Fibroblast of the conjunctiva (primary cell): ENCODE measurements at regions not wholly inside any gene's neighbourhood (a gene's known extent, or its start where the extent isn't known, plus 50 kb on each side); places are given as distances from the start of the nearest gene placed in this dataset.

Experiments
- DNase-seq: peaks from one replicate; pipeline ENCODE4 v3.0.0-alpha.2; 2010; ENCODE audit warnings: low read depth

- DNase-seq: no peak
These were observed 383.0 kb upstream of the EEF2KMT start for GRCh38 chr16:5480431-5481195.

GRCh38 chr16:5479926-5480325 lies 382.3 kb upstream of the EEF2KMT start:
- no peak for DNase-seq

DNA sequence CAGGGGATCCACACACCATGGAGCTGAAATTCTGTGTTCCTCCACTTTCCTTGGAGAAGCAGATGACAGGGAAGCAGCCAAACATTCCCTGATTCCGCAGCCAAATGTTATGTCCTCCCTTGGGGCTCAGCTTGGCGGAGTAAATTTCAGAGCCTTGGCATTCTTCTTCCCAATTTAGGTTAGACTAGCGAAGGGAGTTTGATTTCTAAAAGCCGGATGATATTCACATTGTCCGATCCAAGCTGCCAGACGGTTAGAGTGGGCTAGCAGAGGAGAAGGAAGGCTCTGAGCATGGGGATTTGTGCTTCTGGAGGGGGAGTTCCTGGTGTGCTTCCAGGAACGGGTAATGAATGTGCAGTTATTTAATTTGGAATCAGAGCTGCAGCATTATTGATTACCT lies 380.4 kb upstream of the EEF2KMT start:
- DNase-seq: no peak

DNA sequence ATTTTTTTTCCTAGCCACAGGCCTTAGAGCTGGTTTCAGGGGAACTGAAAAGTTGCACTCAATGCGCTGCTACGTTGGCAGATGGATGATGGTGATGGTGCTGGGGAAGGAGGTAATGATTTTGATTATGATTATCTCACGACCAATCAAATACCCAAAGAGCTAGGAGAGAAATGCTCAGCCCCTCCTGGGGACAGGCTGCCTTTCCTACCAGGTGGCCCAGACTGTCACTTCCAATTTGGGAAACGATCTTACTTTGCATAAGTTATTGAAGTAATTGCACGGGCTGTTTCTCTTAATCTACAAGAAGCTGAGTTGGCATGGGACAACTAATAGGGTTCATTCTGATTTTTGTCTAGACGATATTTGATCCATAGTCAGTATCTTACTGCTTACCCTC lies 379.7 kb upstream of the EEF2KMT start:
- DNase-seq: no peak

GRCh38 chr16:5472552-5472951 lies 375.0 kb upstream of the EEF2KMT start:
- no peak for DNase-seq

GRCh38 chr16:5468488-5468887 lies 370.9 kb upstream of the EEF2KMT start:
- DNase-seq: no peak

GRCh38 chr16:5467552-5467951 lies 370.0 kb upstream of the EEF2KMT start:
- no peak for DNase-seq

DNA sequence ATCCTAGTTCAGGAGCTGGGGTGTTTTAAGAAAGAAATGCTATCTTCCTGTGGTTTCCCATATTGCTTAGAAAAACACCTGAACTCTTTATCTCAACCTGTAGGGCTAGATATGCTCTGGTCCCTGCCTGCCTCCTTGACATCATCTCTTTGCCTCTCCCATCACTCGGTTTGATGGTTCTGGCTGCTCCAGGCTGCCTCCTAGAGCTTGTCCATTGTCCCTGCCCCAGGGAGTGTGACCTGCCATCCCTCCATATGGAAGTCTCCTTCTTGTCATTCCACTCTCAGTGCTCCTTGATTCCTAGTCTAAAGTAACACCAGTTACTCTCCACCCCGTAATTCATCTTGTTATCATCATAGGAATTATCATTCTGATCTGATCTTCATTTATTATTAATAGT lies 369.0 kb upstream of the EEF2KMT start:
- DNase-seq: no peak

DNA sequence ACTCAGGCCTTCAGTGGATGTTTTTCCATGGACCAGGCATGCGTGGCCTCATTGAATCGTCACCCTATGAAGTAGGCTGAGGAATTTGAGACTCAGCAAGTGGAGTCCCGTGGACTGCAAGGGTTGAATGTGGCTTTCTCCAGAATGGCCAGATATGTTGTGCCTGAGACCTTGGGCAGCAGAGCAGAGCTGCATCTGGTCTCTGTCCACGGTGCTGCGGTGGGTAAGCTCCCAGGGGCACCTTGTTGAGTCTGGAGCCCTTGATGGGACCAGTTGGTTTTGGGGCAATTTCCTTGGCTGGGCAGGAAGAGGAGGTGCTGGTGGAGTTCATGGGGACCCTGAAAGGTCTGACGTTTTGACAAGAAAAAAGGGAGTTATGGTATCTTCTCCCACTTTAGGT lies 368.1 kb upstream of the EEF2KMT start:
- DNase-seq: no peak

DNA sequence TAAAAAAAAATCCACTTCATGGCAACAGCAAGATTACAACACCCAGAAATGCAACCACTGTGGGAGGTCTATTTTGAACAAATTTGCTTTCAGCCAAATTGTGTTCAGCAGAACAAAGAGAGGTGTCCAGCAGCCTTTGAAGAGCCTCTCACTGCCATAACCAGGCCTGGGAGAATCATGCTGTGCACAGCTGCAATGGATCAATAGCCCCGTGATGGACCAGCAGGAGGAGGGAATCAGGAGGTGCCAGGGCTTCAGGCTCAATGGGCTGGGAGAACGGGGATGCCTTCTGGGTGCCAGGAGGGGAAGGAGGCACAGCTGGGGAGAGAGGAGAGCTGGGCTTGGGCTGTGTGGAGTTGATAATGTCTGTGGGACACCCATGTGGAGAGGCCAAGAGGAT lies 366.2 kb upstream of the EEF2KMT start:
- no peak for DNase-seq

DNA sequence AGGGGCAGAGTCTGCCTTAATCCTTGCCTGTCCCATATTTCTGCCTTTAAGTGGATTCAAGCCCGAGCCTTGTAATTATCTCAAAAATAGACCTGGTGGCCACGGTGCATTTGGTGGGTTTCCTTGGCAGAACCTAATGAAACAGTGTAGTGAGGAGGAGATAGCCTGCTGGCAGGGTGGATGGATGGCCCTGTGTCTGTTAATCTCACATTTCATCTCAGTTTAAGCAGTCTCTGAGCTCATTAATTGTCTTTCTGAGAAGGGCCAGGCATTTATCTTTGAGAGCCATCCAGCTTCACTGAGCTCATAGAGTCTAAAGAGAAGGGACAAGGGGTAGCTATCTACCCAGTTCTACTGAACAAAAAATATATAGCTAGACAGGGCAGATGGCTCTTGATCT lies 364.0 kb upstream of the EEF2KMT start:
- DNase-seq: no peak

- no peak for DNase-seq
These were observed 363.5 kb upstream of the EEF2KMT start for GRCh38 chr16:5461141-5461540.

DNA sequence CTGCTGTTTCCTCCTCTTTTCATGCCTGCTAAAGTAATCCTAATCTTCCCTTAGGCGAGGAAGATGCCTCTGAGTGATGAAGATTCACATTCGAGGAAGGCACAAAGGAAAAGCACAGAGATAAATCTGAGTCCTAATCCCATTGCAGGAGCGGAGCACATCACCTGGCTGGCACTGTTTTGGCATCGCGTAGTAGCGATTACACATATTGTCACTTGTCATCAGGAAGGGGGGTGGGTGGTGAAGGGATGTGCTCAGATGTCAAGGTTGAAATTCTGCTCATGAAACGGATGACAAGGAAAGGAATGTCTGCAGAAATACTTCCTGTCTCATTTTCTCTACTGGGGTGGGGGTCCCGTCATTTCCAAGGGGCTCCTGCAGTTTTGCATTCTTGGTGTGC lies 363.1 kb upstream of the EEF2KMT start:
- no peak for DNase-seq

- no peak for DNase-seq
These were observed 362.3 kb upstream of the EEF2KMT start for GRCh38 chr16:5459863-5460262.

DNA sequence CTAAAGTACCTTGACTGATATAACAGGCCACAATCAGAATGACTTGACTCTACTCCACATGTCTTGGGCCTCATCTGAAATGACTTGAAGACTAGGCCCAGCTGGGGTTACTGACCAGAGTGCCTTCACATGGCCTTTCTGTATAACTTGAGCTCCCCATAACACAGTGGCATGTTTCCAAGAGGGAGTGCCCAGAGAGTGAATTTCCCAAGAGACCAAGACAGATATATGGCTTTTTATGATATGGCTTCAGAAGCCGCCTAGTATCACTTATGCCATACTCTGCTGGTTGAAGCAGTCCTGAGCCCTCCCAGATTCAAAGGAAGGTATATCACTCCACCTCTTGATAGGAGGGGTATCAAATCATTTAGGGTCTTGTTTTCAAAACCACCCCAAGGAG lies 357.5 kb upstream of the EEF2KMT start:
- DNase-seq: no peak

DNA sequence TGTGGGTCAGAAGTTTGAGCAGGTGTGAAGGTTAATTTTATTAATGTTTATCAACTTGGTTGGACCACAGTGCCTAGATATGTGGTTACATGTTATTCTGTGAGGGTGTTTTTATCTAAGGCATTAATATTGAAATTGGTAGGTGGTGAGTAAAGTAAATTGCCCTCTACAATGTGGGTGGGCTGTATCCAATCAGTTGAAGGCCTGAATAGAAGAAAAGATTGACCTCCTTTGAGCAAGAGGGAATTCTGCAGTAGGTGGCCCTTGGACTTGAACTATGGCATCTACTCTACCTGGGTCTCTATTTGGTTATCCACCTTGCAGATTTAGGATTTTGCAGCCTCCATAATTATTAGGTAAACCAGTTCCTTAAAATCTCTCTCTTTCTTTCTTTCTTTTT lies 356.8 kb upstream of the EEF2KMT start:
- DNase-seq: no peak

DNA sequence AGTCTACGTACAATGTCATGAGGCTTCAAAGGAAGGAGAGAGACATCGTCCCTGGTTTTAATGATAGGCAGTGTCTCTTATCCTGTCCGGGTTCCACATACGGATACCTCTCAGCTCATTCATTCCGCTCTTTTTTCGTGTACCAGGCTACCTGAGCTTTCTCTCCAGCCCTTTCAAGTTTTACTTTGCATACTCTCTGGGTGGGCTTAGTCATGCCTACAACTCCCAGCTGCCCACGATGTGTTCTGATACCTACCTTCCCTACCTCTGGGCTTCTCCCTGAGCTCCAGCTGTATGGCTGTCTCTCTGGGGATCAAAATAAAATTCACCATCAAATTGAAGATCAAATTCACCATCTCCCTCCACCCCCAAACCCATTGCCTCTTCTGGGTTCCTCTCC lies 354.0 kb upstream of the EEF2KMT start:
- DNase-seq: no peak

GRCh38 chr16:5450409-5451104 lies 353.0 kb upstream of the EEF2KMT start:
- DNase-seq: no peak

- DNase-seq: no peak
These were observed 352.3 kb upstream of the EEF2KMT start for GRCh38 chr16:5449901-5450300.

- no peak for DNase-seq
These were observed 351.2 kb upstream of the EEF2KMT start for GRCh38 chr16:5448798-5449197.

DNA sequence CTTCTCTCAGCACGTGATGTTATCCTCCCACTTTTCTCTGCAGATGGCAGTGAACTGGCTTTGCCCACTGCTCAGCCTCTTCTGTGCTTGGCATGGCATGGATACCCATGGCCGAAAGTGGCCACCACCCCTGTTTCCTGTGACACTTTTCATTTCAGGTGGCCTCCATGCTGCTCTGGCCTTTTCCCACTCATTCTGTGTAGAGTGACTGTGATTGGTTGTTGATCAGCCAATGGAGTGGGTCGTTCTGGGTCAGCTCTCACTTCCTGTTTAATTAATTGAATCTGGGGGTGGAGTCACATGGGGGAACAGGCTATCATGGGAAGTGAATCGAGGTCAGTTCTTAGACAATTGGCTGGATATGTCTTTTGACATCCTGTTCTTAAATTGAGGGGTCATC lies 350.1 kb upstream of the EEF2KMT start:
- no peak for DNase-seq

DNA sequence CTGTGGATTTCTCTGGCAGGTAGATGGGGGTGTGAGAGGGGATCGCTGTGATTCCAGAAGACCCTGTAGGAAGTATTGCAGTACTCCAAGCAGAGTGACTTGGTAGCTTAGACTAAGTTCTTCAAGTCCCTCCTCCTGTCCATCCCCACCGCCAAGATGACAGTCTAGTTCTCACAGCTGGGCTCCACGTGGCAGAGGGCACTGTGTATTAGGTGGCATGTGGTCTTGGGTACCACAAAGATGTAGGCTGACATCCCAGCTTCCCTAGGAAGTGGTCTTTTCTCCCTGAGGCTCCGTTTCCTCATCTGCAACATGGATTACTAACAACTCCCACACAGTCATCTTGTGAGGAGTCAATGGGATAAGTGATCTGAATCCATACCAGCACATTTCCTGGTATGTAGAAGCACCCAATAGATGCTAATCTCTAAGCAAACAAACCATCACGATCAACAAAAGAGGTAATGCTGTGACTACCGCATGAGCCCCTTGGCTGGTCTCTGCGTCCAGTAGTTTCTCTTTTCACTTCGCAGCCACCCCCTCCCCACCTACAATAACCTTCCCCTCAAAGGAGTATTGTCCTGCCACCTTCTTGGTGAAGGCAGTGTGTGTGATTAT lies 349.1 kb upstream of the EEF2KMT start:
- DNase-seq: no peak

DNA sequence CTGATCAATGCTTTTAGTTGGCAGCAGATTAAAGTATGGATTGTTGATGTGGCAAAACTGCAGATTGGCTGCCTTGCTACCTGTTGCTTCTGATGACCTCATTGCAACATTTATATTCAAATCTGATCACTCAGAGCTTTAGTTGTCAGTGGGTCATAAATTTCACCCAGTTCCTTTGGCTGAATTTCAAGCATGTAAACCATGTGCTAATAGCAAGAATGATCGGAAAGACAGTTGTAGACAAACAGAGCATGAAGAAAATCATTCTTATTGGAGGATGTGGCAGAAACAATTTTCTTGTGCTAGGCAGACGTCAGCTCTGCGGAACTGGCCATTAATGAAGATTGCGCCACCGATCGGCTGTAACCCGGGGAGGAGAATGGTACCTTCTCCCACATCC lies 346.6 kb upstream of the EEF2KMT start:
- no peak for DNase-seq
